ENCODE measurements at regions not wholly inside any gene's neighbourhood (a gene's known extent, or its start where the extent isn't known, plus 50 kb on each side); places are given as distances from the start of the nearest gene placed in this dataset.
"Not testable (repeated sequence)": the region's sequence is repeated elsewhere in the genome, so short reads cannot be mapped to it uniquely, and the experiment has no call there.

- no peak for DNase-seq
Measured at GRCh38 chr15:100721758-100722550, 119.6 kb downstream of the ASB7 start.

GRCh38 chr15:100722551-100723314 is 120.3 kb downstream of the ASB7 start:
- no peak for DNase-seq

GRCh38 chr15:100723315-100723801 is 121.0 kb downstream of the ASB7 start:
- no peak for DNase-seq

- no peak for DNase-seq
Measured at GRCh38 chr15:100725121-100726069, 123.0 kb downstream of the ASB7 start.

- DNase-seq: no peak
Measured at GRCh38 chr15:100726070-100726420, 123.7 kb downstream of the ASB7 start.

GRCh38 chr15:100726421-100727190 is 124.2 kb downstream of the ASB7 start:
- no peak for DNase-seq

GRCh38 chr15:100727291-100727851 is 125.0 kb downstream of the ASB7 start:
- DNase-seq: no peak

GRCh38 chr15:100728371-100729201 is 126.2 kb downstream of the ASB7 start:
- DNase-seq: no peak

- no peak for DNase-seq
Measured at GRCh38 chr15:100729461-100729860, 127.1 kb downstream of the ASB7 start.

- DNase-seq: no peak
Measured at GRCh38 chr15:100730129-100730528, 127.7 kb downstream of the ASB7 start.

GRCh38 chr15:100730655-100731266 is 128.4 kb downstream of the ASB7 start:
- DNase-seq: no peak

GRCh38 chr15:100731267-100732152 is 129.1 kb downstream of the ASB7 start:
- DNase-seq: no peak

GRCh38 chr15:100732211-100733055 is 130.0 kb downstream of the ASB7 start:
- DNase-seq: no peak

GRCh38 chr15:100733101-100733842 is 130.9 kb downstream of the ASB7 start:
- no peak for DNase-seq

- not testable (repeated sequence) for DNase-seq
Measured at GRCh38 chr15:100733843-100734185, 131.4 kb downstream of the ASB7 start.

GRCh38 chr15:100734586-100734985 is 132.2 kb downstream of the ASB7 start:
- no peak for DNase-seq

- DNase-seq: no peak
Measured at GRCh38 chr15:100735129-100736053, 133.0 kb downstream of the ASB7 start.

Measured in 8988T (cell line).